ENCODE measurements at regions not wholly inside any gene's neighbourhood (a gene's known extent, or its start where the extent isn't known, plus 50 kb on each side); places are given as distances from the start of the nearest gene placed in this dataset.

DNA sequence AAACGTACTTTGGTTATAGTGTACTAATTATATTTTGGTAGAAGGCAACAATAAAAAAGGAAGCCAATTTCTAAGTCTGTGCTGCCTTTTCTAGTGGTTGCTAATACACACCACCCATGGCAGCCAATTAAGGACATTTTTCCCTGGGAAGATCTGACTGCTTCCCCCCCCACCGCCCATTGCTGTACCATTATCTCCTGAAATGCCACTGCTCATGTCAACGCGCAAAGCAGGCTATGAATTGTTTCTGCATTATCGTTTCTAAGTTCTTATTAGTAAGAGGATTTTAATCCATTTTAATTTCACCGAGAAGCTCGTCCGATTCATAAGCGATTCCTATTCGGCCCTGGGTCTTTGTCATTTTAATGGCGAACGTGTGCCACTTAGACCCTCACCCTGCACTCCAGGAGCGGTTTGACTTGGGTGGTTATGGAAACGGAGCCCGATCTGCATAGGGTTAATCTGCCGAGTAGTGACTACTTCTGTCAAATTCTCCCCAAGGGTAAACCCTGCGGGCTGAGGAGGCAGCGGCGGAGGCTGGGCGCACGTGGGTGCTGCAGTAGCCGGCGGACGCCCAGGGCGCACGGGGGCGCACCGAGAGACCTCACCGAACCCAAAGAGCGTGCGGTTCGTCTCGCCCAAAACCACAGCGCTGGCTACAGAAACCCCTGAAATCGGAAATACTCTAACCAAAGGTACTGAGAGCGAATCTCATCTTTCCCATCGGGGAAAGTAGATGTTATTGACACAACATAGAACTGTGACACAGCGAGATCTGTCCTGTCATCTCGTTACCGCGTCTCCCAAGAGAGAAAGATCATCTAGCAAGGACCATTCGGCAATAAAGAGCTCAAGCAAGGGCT is 55.8 kb upstream of the SHC3 start:
- Histone ChIP-seq H3K9ac (ENCODE audit: low read depth in 1 of 2, low read length in 2 of 2) (no peak overlapping the region), H3K4me3 (ENCODE audit: low read length in 2 of 2) (peak overlapping the region in 1 of 2 donors; percentile 29), H3K36me3 (ENCODE audit: control insufficient read depth in 2 of 2, insufficient read depth in 2 of 2, low read length in 2 of 2) (no peaks in the 10 kb centered on the region), H3K27ac (ENCODE audit: low read depth in 2 of 2, low read length in 2 of 2) (no peak overlapping the region), H3K27me3 (ENCODE audit: control insufficient read depth in 2 of 2, insufficient read depth in 2 of 2, low read length in 2 of 2) (peaks cover 13 to 18% of the 10 kb centered on the region in 2 donors), H3K4me1 (ENCODE audit: control insufficient read depth in 2 of 2, insufficient read depth in 2 of 2, low read length in 2 of 2) (no peaks in the 10 kb centered on the region), H3K9me3 (ENCODE audit: control insufficient read depth in 2 of 2, low read length in 2 of 2) (no peaks in the 10 kb centered on the region)

GRCh38 chr9:89236955-89237573 is 58.4 kb upstream of the SHC3 start:
- no peaks in the 10 kb centered on the region for H3K36me3 ChIP-seq (ENCODE audit: control insufficient read depth in 2 of 2, insufficient read depth in 2 of 2, low read length in 2 of 2)
- H3K9ac ChIP-seq (ENCODE audit: low read depth in 1 of 2, low read length in 2 of 2): no peak overlapping the region
- H3K27me3 ChIP-seq (ENCODE audit: control insufficient read depth in 2 of 2, insufficient read depth in 2 of 2, low read length in 2 of 2): peaks cover 13 to 18% of the 10 kb centered on the region in 2 donors
- H3K4me3 ChIP-seq (ENCODE audit: low read length in 2 of 2): no peak overlapping the region
- H3K9me3 ChIP-seq (ENCODE audit: control insufficient read depth in 2 of 2, low read length in 2 of 2): no peaks in the 10 kb centered on the region
- no peaks in the 10 kb centered on the region for H3K4me1 ChIP-seq (ENCODE audit: control insufficient read depth in 2 of 2, insufficient read depth in 2 of 2, low read length in 2 of 2)
- H3K27ac ChIP-seq (ENCODE audit: low read depth in 2 of 2, low read length in 2 of 2): no peak overlapping the region

DNA sequence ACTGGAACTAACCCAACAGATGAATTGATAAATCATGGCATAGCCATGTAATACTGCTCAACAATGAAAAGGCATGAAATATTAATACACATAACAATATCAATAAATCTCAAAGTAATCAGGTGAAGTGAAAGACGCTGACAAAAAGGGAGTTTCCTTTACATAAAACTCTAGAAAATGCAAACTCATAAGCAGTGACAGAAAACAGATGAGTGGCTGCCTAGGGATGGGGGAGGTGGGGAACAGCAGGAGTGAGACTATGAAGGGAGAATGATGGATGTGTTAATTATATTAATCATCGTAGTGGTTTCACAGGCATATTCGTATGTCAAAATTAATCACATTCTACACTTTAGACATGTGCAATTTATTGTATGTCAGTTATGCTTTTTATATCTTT is 59.8 kb upstream of the SHC3 start:
- H3K36me3 ChIP-seq (ENCODE audit: control insufficient read depth in 2 of 2, insufficient read depth in 2 of 2, low read length in 2 of 2): no peaks in the 10 kb centered on the region
- H3K4me1 ChIP-seq (ENCODE audit: control insufficient read depth in 2 of 2, insufficient read depth in 2 of 2, low read length in 2 of 2): no peaks in the 10 kb centered on the region
- H3K9me3 ChIP-seq (ENCODE audit: control insufficient read depth in 2 of 2, low read length in 2 of 2): no peaks in the 10 kb centered on the region
- H3K27ac ChIP-seq (ENCODE audit: low read depth in 2 of 2, low read length in 2 of 2): no peak overlapping the region
- H3K9ac ChIP-seq (ENCODE audit: low read depth in 1 of 2, low read length in 2 of 2): no peak overlapping the region
- no peak overlapping the region for H3K4me3 ChIP-seq (ENCODE audit: low read length in 2 of 2)
- peaks cover 13 to 14% of the 10 kb centered on the region in 2 donors for H3K27me3 ChIP-seq (ENCODE audit: control insufficient read depth in 2 of 2, insufficient read depth in 2 of 2, low read length in 2 of 2)

GRCh38 chr9:89243296-89244061 is 64.9 kb upstream of the SHC3 start:
- H3K9ac ChIP-seq (ENCODE audit: low read depth in 1 of 2, low read length in 2 of 2): no peak overlapping the region
- no peaks in the 10 kb centered on the region for H3K36me3 ChIP-seq (ENCODE audit: control insufficient read depth in 2 of 2, insufficient read depth in 2 of 2, low read length in 2 of 2)
- no peaks in the 10 kb centered on the region for H3K9me3 ChIP-seq (ENCODE audit: control insufficient read depth in 2 of 2, low read length in 2 of 2)
- H3K27me3 ChIP-seq (ENCODE audit: control insufficient read depth in 2 of 2, insufficient read depth in 2 of 2, low read length in 2 of 2): no peaks in the 10 kb centered on the region
- peaks cover 3 to 12% of the 10 kb centered on the region in 2 donors for H3K4me1 ChIP-seq (ENCODE audit: control insufficient read depth in 2 of 2, insufficient read depth in 2 of 2, low read length in 2 of 2)
- H3K27ac ChIP-seq (ENCODE audit: low read depth in 2 of 2, low read length in 2 of 2): no peak overlapping the region
- H3K4me3 ChIP-seq (ENCODE audit: low read length in 2 of 2): no peak overlapping the region

DNA sequence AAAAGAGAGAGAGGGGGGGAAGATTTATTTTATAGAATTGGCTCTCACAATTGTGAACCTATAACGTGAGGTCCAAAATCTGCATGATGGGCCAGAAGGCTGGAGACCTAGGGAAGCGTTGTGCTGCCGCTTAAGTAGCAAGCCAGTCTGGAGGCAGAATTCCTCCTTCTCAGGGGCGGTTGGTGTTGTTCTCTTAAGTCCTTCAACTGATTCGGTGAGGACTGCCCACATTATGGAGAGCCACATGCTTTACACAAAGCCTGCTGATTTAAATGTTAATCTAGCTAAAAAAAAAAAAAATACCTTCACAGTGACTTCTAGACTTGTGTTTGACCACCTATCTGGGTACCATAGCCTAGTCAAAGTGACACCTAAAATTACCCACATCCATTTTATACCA is 64.2 kb upstream of the CKS2 start:
- Histone ChIP-seq H3K9me3 (ENCODE audit: control insufficient read depth in 2 of 2, low read length in 2 of 2) (no peaks in the 10 kb centered on the region), H3K27ac (ENCODE audit: low read depth in 2 of 2, low read length in 2 of 2) (peak overlapping the region; percentile 75 to 79), H3K4me3 (ENCODE audit: low read length in 2 of 2) (no peak overlapping the region), H3K9ac (ENCODE audit: low read depth in 1 of 2, low read length in 2 of 2) (no peak overlapping the region), H3K4me1 (ENCODE audit: control insufficient read depth in 2 of 2, insufficient read depth in 2 of 2, low read length in 2 of 2) (peaks cover 3 to 12% of the 10 kb centered on the region in 2 donors), H3K27me3 (ENCODE audit: control insufficient read depth in 2 of 2, insufficient read depth in 2 of 2, low read length in 2 of 2) (no peaks in the 10 kb centered on the region), H3K36me3 (ENCODE audit: control insufficient read depth in 2 of 2, insufficient read depth in 2 of 2, low read length in 2 of 2) (no peaks in the 10 kb centered on the region)

DNA sequence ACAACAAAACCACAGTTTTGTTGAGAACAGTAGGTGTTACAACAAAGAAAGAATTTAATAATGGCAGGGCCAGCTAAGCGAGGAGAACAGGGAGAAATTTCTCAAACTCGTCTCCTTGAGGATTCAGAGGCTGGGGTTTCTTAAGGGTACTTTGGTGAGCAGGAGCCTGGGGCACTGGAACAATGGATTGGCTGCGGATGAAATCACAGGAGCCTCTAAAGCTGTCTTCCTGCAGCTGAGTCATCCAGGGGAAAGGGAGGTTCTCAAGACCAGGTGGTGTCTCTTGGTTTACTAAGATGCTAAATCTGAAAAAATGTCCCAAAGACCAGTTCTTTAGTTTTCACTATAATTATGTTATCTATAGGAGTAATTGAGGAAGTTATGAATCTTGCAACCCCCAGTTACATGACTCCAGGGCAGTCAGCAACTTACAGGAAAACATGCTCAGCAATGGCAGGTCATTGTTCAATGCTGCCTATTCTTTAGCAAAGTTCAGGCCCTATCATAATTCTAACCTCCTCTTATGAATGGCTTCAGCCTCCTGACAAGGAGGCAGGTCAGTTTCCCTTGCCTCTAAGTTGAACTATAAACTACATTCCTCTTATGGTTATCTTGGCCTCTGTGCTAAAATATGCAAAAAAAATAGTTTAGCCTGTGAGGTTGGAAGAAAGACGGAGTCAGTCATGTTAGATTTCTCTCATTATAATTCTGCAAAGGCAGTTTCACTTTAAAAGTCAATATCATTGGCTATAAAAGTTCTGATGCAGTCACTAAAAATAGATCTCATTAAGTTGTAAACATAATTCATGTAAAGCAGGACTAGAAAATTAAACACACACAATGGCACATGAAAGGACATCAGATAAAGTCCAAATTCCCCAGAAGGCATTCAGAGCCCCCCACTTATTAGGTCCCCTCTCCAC is 63.3 kb upstream of the CKS2 start:
- H3K9ac ChIP-seq (ENCODE audit: low read depth in 1 of 2, low read length in 2 of 2): no peak overlapping the region
- H3K36me3 ChIP-seq (ENCODE audit: control insufficient read depth in 2 of 2, insufficient read depth in 2 of 2, low read length in 2 of 2): no peaks in the 10 kb centered on the region
- peak overlapping the region in 1 of 2 donors; percentile 41 for H3K4me3 ChIP-seq (ENCODE audit: low read length in 2 of 2)
- no peaks in the 10 kb centered on the region for H3K9me3 ChIP-seq (ENCODE audit: control insufficient read depth in 2 of 2, low read length in 2 of 2)
- peak overlapping the region; percentile 75 to 79 for H3K27ac ChIP-seq (ENCODE audit: low read depth in 2 of 2, low read length in 2 of 2)
- H3K27me3 ChIP-seq (ENCODE audit: control insufficient read depth in 2 of 2, insufficient read depth in 2 of 2, low read length in 2 of 2): no peaks in the 10 kb centered on the region
- H3K4me1 ChIP-seq (ENCODE audit: control insufficient read depth in 2 of 2, insufficient read depth in 2 of 2, low read length in 2 of 2): peaks cover 3 to 12% of the 10 kb centered on the region in 2 donors

GRCh38 chr9:89249001-89249400 is 62.0 kb upstream of the CKS2 start:
- H3K9me3 ChIP-seq (ENCODE audit: control insufficient read depth in 2 of 2, low read length in 2 of 2): no peaks in the 10 kb centered on the region
- H3K36me3 ChIP-seq (ENCODE audit: control insufficient read depth in 2 of 2, insufficient read depth in 2 of 2, low read length in 2 of 2): no peaks in the 10 kb centered on the region
- H3K4me1 ChIP-seq (ENCODE audit: control insufficient read depth in 2 of 2, insufficient read depth in 2 of 2, low read length in 2 of 2): peaks cover 3 to 12% of the 10 kb centered on the region in 2 donors
- no peak overlapping the region for H3K27ac ChIP-seq (ENCODE audit: low read depth in 2 of 2, low read length in 2 of 2)
- no peak overlapping the region for H3K9ac ChIP-seq (ENCODE audit: low read depth in 1 of 2, low read length in 2 of 2)
- no peaks in the 10 kb centered on the region for H3K27me3 ChIP-seq (ENCODE audit: control insufficient read depth in 2 of 2, insufficient read depth in 2 of 2, low read length in 2 of 2)
- H3K4me3 ChIP-seq (ENCODE audit: low read length in 2 of 2): no peak overlapping the region

GRCh38 chr9:89252651-89253267 is 58.2 kb upstream of the CKS2 start:
- Histone ChIP-seq H3K36me3 (ENCODE audit: control insufficient read depth in 2 of 2, insufficient read depth in 2 of 2, low read length in 2 of 2) (no peaks in the 10 kb centered on the region), H3K27me3 (ENCODE audit: control insufficient read depth in 2 of 2, insufficient read depth in 2 of 2, low read length in 2 of 2) (no peaks in the 10 kb centered on the region), H3K27ac (ENCODE audit: low read depth in 2 of 2, low read length in 2 of 2) (no peak overlapping the region), H3K4me1 (ENCODE audit: control insufficient read depth in 2 of 2, insufficient read depth in 2 of 2, low read length in 2 of 2) (peaks cover under 1 to 6% of the 10 kb centered on the region in 2 donors), H3K4me3 (ENCODE audit: low read length in 2 of 2) (no peak overlapping the region), H3K9ac (ENCODE audit: low read depth in 1 of 2, low read length in 2 of 2) (no peak overlapping the region), H3K9me3 (ENCODE audit: control insufficient read depth in 2 of 2, low read length in 2 of 2) (no peaks in the 10 kb centered on the region)

- Histone ChIP-seq H3K36me3 (ENCODE audit: control insufficient read depth in 2 of 2, insufficient read depth in 2 of 2, low read length in 2 of 2) (no peaks in the 10 kb centered on the region), H3K4me3 (ENCODE audit: low read length in 2 of 2) (no peak overlapping the region), H3K9me3 (ENCODE audit: control insufficient read depth in 2 of 2, low read length in 2 of 2) (no peaks in the 10 kb centered on the region), H3K9ac (ENCODE audit: low read depth in 1 of 2, low read length in 2 of 2) (no peak overlapping the region), H3K4me1 (ENCODE audit: control insufficient read depth in 2 of 2, insufficient read depth in 2 of 2, low read length in 2 of 2) (no peaks in the 10 kb centered on the region), H3K27me3 (ENCODE audit: control insufficient read depth in 2 of 2, insufficient read depth in 2 of 2, low read length in 2 of 2) (no peaks in the 10 kb centered on the region), H3K27ac (ENCODE audit: low read depth in 2 of 2, low read length in 2 of 2) (no peak overlapping the region)
Measured at GRCh38 chr9:89254058-89254772, 56.8 kb upstream of the CKS2 start.

Data from mucosa of rectum (tissue), 2 donors.